ENCODE measurements at regions not wholly inside any gene's neighbourhood (a gene's known extent, or its start where the extent isn't known, plus 50 kb on each side); places are given as distances from the start of the nearest gene placed in this dataset.

GRCh38 chr2:83238111-83238510, 1221.0 kb downstream of the SUCLG1 start:
- Histone ChIP-seq H3K27me3 (replicated peaks in 1 of 2; ENCODE audit: control insufficient read depth in 2 of 2, insufficient read depth in 2 of 2, low read length in 1 of 2) (no peaks in the 10 kb centered on the region), H3K9ac (ENCODE audit: control insufficient read depth, insufficient read depth, low read length) (no peak overlapping the region), H3K4me2 (ENCODE audit: control insufficient read depth, insufficient read depth) (no peak overlapping the region), H3K4me3 (no peak overlapping the region), H3K36me3 (ENCODE audit: control insufficient read depth in 2 of 2, insufficient read depth in 2 of 2, low read length in 1 of 2) (no peaks in the 10 kb centered on the region), H3K9me3 (replicated peaks; ENCODE audit: control insufficient read depth, insufficient read depth, low read length) (no peaks in the 10 kb centered on the region), H3K27ac (ENCODE audit: control insufficient read depth, insufficient read depth) (no peak overlapping the region), H2AFZ (ENCODE audit: control insufficient read depth, low read depth, low read length) (no peak overlapping the region), H4K20me1 (ENCODE audit: control insufficient read depth, insufficient read depth) (no peaks in the 10 kb centered on the region), H3K4me1 (ENCODE audit: control insufficient read depth, insufficient read depth, low read length) (no peaks in the 10 kb centered on the region), H3K79me2 (ENCODE audit: control insufficient read depth, insufficient read depth, low read length) (no peaks in the 10 kb centered on the region)
- no peak for TF ChIP-seq REST (IDR thresholded peaks at IDR 0.05; ENCODE audit: low read depth, low read length)
- no peak for TF ChIP-seq ATF3 (IDR thresholded peaks at IDR 0.05; ENCODE audit: borderline replicate concordance, extremely low read depth, low read depth, low read length)
- TF ChIP-seq SKIL (IDR thresholded peaks at IDR 0.05; ENCODE audit: low read depth, poor library complexity, severe bottlenecking), result no peak
- TF ChIP-seq SMARCA5 (IDR thresholded peaks at IDR 0.05), result no peak
- TF ChIP-seq NFXL1 (IDR thresholded peaks at IDR 0.05; ENCODE audit: borderline replicate concordance), result no peak
- TF ChIP-seq FOXK2 (IDR thresholded peaks at IDR 0.05), result no peak
- TF ChIP-seq KAT2A (conservative IDR thresholded peaks at IDR 0.05; ENCODE audit: control insufficient read depth, low read depth, low read length), result no peak
- no peak for TF ChIP-seq HDGF (IDR thresholded peaks at IDR 0.05)
- no peak for TF ChIP-seq CBX3 (IDR thresholded peaks at IDR 0.05; ENCODE audit: borderline replicate concordance, low read depth)
- TF ChIP-seq SMAD5 (IDR thresholded peaks at IDR 0.05; ENCODE audit: low read depth), result no peak
- TF ChIP-seq ZNF384 (IDR thresholded peaks at IDR 0.05; ENCODE audit: borderline replicate concordance, low read depth, low read length), result no peak
- TF ChIP-seq SMC3 (IDR thresholded peaks at IDR 0.05; ENCODE audit: borderline replicate concordance, low read length), result no peak
- TF ChIP-seq GATAD2B (conservative IDR thresholded peaks at IDR 0.05; ENCODE audit: low read depth), result no peak
- TF ChIP-seq ZNF622 (IDR thresholded peaks at IDR 0.05), result no peak
- TF ChIP-seq CBX5 (IDR thresholded peaks at IDR 0.05; ENCODE audit: low read depth), result no peak
- TF ChIP-seq MYC (IDR thresholded peaks at IDR 0.05; ENCODE audit: insufficient read depth, insufficient read length, insufficient replicate concordance, low read length, severe bottlenecking), result no peak
- TF ChIP-seq MAX (IDR thresholded peaks at IDR 0.05; ENCODE audit: low read depth, low read length), result no peak
- no peak for TF ChIP-seq SRF (IDR thresholded peaks at IDR 0.05; ENCODE audit: low read depth in 2 of 2, low read length in 2 of 2)
- in situ Hi-C loops (cut with MboI), result no loop called here
- DNase-seq (ENCODE audit: low read depth, low spot score), result no peak
- ATAC-seq, result no peak
- ChIA-PET SMC1A (ENCODE audit: uncharacterized antibody, unreplicated experiment) (no interaction called here), RAD21 (ENCODE audit: unreplicated experiment) (no interaction called here), POLR2A (no interaction called here), CTCF (no interaction called here)
- intact Hi-C loops (cut with micrococcal nuclease; ENCODE audit: unreplicated experiment), result no loop called here
- BruUV-seq (replicated peaks), result no TSS peak
- FAIRE-seq, result no peak
- WGBS (ENCODE audit: insufficient coverage, insufficient replicate concordance, low lambda C conversion rate, missing lambda C conversion rate), result 0% methylated on average over 2 of the region's 2 CpGs
